ENCODE measurements at regions not wholly inside any gene's neighbourhood (a gene's known extent, or its start where the extent isn't known, plus 50 kb on each side); places are given as distances from the start of the nearest gene placed in this dataset.
"Not testable (repeated sequence)": the region's sequence is repeated elsewhere in the genome, so short reads cannot be mapped to it uniquely, and the experiment has no call there.

GRCh38 chr3:194888062-194888461, 202.4 kb downstream of the FAM43A start:
- TF ChIP-seq CTCF, EZH2phosphoT487 (IDR thresholded peaks at IDR 0.05): not testable (repeated sequence)
